ENCODE measurements at regions not wholly inside any gene's neighbourhood (a gene's known extent, or its start where the extent isn't known, plus 50 kb on each side); places are given as distances from the start of the nearest gene placed in this dataset.

- no peaks in the 10 kb centered on the region for H3K9me3 ChIP-seq (ENCODE audit: low read depth)
- no peak for TF ChIP-seq CTCF (IDR thresholded peaks at IDR 0.05; ENCODE audit: low read depth, low read length)
- H3K27me3 ChIP-seq: no peaks in the 10 kb centered on the region
- DNase-seq (ENCODE audit: low read depth in 1 of 2, low spot score in 1 of 2): no peak
- H3K4me1 ChIP-seq (ENCODE audit: low read depth): no peaks in the 10 kb centered on the region
- H3K27ac ChIP-seq: no peak overlapping the region
- H3K36me3 ChIP-seq: no peaks in the 10 kb centered on the region
- H3K4me3 ChIP-seq: no peak overlapping the region
These were observed 416.2 kb upstream of the TPK1 start for GRCh38 chr7:145252031-145252430.

GRCh38 chr7:145224775-145225174 is 388.9 kb upstream of the TPK1 start:
- Histone ChIP-seq H3K27ac (no peak overlapping the region), H3K36me3 (no peaks in the 10 kb centered on the region), H3K27me3 (no peaks in the 10 kb centered on the region), H3K4me1 (ENCODE audit: low read depth) (no peaks in the 10 kb centered on the region), H3K9me3 (ENCODE audit: low read depth) (no peaks in the 10 kb centered on the region), H3K4me3 (no peak overlapping the region)
- no peak for DNase-seq (ENCODE audit: low read depth in 1 of 2, low spot score in 1 of 2)
- TF ChIP-seq CTCF (IDR thresholded peaks at IDR 0.05; ENCODE audit: low read depth, low read length): no peak

DNA sequence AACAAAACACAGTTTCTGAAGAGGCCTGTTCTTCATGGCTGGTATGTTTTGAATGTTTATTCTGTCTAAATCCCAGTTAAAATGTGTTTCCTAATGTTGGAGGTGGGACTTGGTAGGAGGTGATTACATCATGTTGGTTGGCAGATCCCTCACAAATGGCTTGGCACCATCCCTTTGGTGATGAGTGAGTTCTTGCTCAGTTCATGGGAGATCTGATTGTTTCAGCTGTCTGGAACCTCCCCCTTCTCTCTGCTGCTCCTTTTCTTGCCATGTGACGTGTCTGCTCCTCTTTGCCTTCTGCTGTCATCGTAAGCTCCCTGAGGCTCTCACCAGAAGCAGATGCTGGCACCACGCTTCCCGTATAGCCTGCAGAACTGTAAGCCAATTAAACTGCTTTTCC is 383.6 kb upstream of the TPK1 start:
- DNase-seq (ENCODE audit: low read depth in 1 of 2, low spot score in 1 of 2): peak in 1 of 2 donors; percentile 0
- no peaks in the 10 kb centered on the region for H3K9me3 ChIP-seq (ENCODE audit: low read depth)
- no peak for TF ChIP-seq CTCF (IDR thresholded peaks at IDR 0.05; ENCODE audit: low read depth, low read length)

DNA sequence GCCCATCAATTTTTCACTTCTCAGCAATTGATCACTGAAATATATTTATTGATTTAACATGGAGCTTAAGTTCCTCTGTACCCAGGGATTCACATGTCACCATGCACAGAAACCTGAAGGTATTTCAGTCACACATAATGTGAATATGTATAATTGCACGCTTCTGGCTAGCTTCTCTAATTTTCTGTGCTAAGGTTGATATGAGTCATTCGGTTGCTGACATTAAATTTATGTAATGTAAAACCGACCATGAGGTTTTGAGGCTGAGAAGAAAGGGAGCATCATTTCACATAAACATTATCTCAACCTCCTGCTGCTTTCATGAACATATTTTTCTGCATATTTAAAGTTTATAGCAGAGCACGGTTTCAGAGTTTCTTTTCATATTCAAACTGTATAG is 381.0 kb upstream of the TPK1 start:
- Histone ChIP-seq H3K36me3 (no peaks in the 10 kb centered on the region), H3K27me3 (no peaks in the 10 kb centered on the region), H3K9me3 (ENCODE audit: low read depth) (no peaks in the 10 kb centered on the region), H3K27ac (no peak overlapping the region), H3K4me3 (no peak overlapping the region), H3K4me1 (ENCODE audit: low read depth) (no peaks in the 10 kb centered on the region)
- DNase-seq (ENCODE audit: low read depth in 1 of 2, low spot score in 1 of 2): no peak
- TF ChIP-seq CTCF (IDR thresholded peaks at IDR 0.05; ENCODE audit: low read depth, low read length): no peak

More for the DNA sequence above, 383.6 kb upstream of the TPK1 start:
- Histone ChIP-seq H3K4me3 (no peak overlapping the region), H3K4me1 (ENCODE audit: low read depth) (no peaks in the 10 kb centered on the region), H3K27me3 (no peaks in the 10 kb centered on the region), H3K27ac (no peak overlapping the region), H3K36me3 (no peaks in the 10 kb centered on the region)

GRCh38 chr7:145212050-145212449 is 376.2 kb upstream of the TPK1 start:
- no peak for DNase-seq (ENCODE audit: low read depth in 1 of 2, low spot score in 1 of 2)
- H3K27me3 ChIP-seq: no peaks in the 10 kb centered on the region
- no peak overlapping the region for H3K4me3 ChIP-seq
- H3K9me3 ChIP-seq (ENCODE audit: low read depth): no peaks in the 10 kb centered on the region
- H3K4me1 ChIP-seq (ENCODE audit: low read depth): no peaks in the 10 kb centered on the region
- no peak for TF ChIP-seq CTCF (IDR thresholded peaks at IDR 0.05; ENCODE audit: low read depth, low read length)
- H3K36me3 ChIP-seq: no peaks in the 10 kb centered on the region
- no peak overlapping the region for H3K27ac ChIP-seq

GRCh38 chr7:145211211-145211610 is 375.4 kb upstream of the TPK1 start:
- DNase-seq (ENCODE audit: low read depth in 1 of 2, low spot score in 1 of 2): no peak
- no peaks in the 10 kb centered on the region for H3K9me3 ChIP-seq (ENCODE audit: low read depth)
- no peak overlapping the region for H3K4me3 ChIP-seq
- no peak overlapping the region for H3K27ac ChIP-seq
- H3K36me3 ChIP-seq: no peaks in the 10 kb centered on the region
- no peaks in the 10 kb centered on the region for H3K27me3 ChIP-seq
- H3K4me1 ChIP-seq (ENCODE audit: low read depth): no peaks in the 10 kb centered on the region
- TF ChIP-seq CTCF (IDR thresholded peaks at IDR 0.05; ENCODE audit: low read depth, low read length): no peak
